GM13976 (cell line): ENCODE measurements at regions not wholly inside any gene's neighbourhood (a gene's known extent, or its start where the extent isn't known, plus 50 kb on each side); places are given as distances from the start of the nearest gene placed in this dataset.

Experiments
- DNase-seq: peaks from one replicate; pipeline ENCODE4 v3.0.0; 2012; ENCODE audit warnings: low spot score
- in situ Hi-C: fragments of 300-500 bp; cut with MboI; formaldehyde crosslinking; loops from one replicate; pipeline ENCODE4 v1.12.0; 2022; ENCODE audit warnings: low sequenced_read_pairs, mixed read lengths, inconsistent platforms; ENCODE audit not compliant: unreplicated experiment
- TF ChIP-seq, protein P1 (sequence below): IDR thresholded peaks from 2 replicates; pipeline ENCODE4 v1.5.1; 2012; ENCODE audit warnings: borderline replicate concordance, mild to moderate bottlenecking; ENCODE audit not compliant: insufficient read depth; ENCODE audit errors: extremely low read depth, missing control alignments, control extremely low read depth

GRCh38 chr1:116242741-116243140 is 130.3 kb upstream of the ATP1A1 start:
- in situ Hi-C loops: no loop called here
- DNase-seq: no peak
- TF ChIP-seq, protein P1, sequence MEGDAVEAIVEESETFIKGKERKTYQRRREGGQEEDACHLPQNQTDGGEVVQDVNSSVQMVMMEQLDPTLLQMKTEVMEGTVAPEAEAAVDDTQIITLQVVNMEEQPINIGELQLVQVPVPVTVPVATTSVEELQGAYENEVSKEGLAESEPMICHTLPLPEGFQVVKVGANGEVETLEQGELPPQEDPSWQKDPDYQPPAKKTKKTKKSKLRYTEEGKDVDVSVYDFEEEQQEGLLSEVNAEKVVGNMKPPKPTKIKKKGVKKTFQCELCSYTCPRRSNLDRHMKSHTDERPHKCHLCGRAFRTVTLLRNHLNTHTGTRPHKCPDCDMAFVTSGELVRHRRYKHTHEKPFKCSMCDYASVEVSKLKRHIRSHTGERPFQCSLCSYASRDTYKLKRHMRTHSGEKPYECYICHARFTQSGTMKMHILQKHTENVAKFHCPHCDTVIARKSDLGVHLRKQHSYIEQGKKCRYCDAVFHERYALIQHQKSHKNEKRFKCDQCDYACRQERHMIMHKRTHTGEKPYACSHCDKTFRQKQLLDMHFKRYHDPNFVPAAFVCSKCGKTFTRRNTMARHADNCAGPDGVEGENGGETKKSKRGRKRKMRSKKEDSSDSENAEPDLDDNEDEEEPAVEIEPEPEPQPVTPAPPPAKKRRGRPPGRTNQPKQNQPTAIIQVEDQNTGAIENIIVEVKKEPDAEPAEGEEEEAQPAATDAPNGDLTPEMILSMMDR: no peak

GRCh38 chr1:116243333-116244054 is 129.6 kb upstream of the ATP1A1 start:
- DNase-seq: no peak
- TF ChIP-seq, protein P1: no peak
- in situ Hi-C loops: no loop called here

DNA sequence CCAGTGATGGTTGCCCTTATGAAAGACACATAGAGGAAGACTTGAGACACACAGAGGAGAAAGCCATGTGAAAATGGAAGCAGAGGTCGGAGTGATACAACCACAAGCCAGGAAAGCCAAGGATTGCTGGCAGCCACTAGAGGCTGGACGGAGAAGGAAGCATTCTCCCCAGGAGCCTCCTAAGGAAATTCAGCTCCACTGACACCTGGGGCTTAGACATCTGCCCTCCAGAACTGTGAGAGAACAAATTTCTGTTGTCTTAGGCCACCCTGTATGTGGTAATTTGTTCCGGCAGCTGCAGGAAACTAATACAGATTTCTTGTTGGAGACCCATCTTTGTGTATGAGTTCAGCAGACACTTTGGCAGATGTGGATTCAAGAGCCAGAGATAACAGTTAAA is 126.9 kb upstream of the ATP1A1 start:
- DNase-seq: no peak
- TF ChIP-seq, protein P1: no peak
- in situ Hi-C loops: no loop called here

GRCh38 chr1:116252271-116252670 is 120.8 kb upstream of the ATP1A1 start:
- in situ Hi-C loops: no loop called here
- TF ChIP-seq, protein P1: no peak
- DNase-seq: no peak

DNA sequence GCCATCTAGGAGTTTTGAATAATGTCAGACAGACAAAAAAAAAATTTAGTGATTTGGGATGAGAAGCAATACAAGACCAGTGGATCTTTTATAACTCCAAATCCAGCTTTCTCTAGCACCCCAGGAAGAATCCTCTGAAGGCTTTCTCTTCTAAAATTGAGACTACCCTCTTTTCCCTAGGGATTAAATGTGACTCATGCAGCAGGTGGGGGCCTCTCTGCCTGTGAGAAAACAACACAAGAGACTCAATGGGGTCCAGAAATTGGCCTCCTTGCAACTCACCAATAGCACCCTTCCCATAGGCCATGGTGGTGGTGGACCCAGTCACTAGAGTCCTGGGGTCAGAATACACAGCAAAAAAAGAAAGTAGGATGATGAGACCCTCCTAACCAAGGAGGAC is 120.3 kb upstream of the ATP1A1 start:
- in situ Hi-C loops: no loop called here

GRCh38 chr1:116253566-116254382 is 119.3 kb upstream of the ATP1A1 start:
- DNase-seq: no peak
- in situ Hi-C loops: no loop called here
- TF ChIP-seq, protein P1: no peak

More for the DNA sequence above, 120.3 kb upstream of the ATP1A1 start:
- no peak for DNase-seq
- TF ChIP-seq, protein P1: no peak
